ENCODE measurements at regions not wholly inside any gene's neighbourhood (a gene's known extent, or its start where the extent isn't known, plus 50 kb on each side); places are given as distances from the start of the nearest gene placed in this dataset.
"Not testable (repeated sequence)": the region's sequence is repeated elsewhere in the genome, so short reads cannot be mapped to it uniquely, and the experiment has no call there.

- TF ChIP-seq CTCF (IDR thresholded peaks at IDR 0.05 in 4 of 5, conservative IDR thresholded peaks at IDR 0.05 in 1 of 5); POLR2A (IDR thresholded peaks at IDR 0.05): not testable (repeated sequence)
These were observed 151.0 kb downstream of the IPO8 start for GRCh38 chr12:30544704-30545103.
